ENCODE measurements at regions not wholly inside any gene's neighbourhood (a gene's known extent, or its start where the extent isn't known, plus 50 kb on each side); places are given as distances from the start of the nearest gene placed in this dataset.

DNA sequence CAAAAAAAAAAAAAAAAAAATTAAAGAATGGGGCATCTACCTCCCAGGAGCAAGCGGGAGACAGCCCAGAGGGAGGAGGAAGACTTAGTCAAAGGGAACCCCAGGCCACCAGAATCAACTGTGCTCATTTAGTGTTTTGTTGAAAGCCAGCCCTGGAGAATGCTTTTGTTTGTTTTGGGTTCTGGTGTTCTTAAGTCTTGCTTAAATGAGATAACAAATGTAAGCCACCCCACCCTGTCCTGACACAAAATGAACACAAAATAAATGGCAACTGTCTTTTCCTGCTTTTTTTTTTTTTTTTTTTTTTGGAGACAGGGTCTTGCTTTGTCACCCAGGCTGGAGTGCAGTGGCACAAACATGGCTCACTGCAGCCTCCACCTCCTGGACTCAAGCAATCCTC, 165.0 kb upstream of the JARID2 start:
- Histone ChIP-seq H3K4me3 (ENCODE audit: low read depth in 2 of 2, low read length in 1 of 2) (no peak overlapping the region), H3F3A (replicated peaks; ENCODE audit: insufficient read depth) (no peaks in the 10 kb centered on the region), H4K20me1 (ENCODE audit: insufficient read depth) (no peaks in the 10 kb centered on the region), H2AFZ (ENCODE audit: low read depth) (no peak overlapping the region), H3K36me3 (replicated peaks in 1 of 2; ENCODE audit: control insufficient read depth in 1 of 2, insufficient read depth in 2 of 2, low read length in 1 of 2) (no peaks in the 10 kb centered on the region), H3K4me1 (ENCODE audit: control insufficient read depth in 1 of 2, insufficient read depth in 2 of 2, low read depth in 1 of 2, low read length in 1 of 2) (no peaks in the 10 kb centered on the region), H3K4me2 (no peak overlapping the region), H3K9me2 (no peaks in the 10 kb centered on the region), H3K27ac (ENCODE audit: low read depth in 2 of 2, low read length in 1 of 2) (no peak overlapping the region), H3K27me3 (ENCODE audit: insufficient read depth) (no peaks in the 10 kb centered on the region), H3K79me2 (ENCODE audit: insufficient read depth) (no peaks in the 10 kb centered on the region), H3K9me3 (no peaks in the 10 kb centered on the region), H3K9ac (no peak overlapping the region)
- TF ChIP-seq RCOR1 (IDR thresholded peaks at IDR 0.05; ENCODE audit: low read length) (no peak), RXRA (IDR thresholded peaks at IDR 0.05; ENCODE audit: borderline replicate concordance, low read depth) (no peak), YY1 (IDR thresholded peaks at IDR 0.05; ENCODE audit: low read depth) (no peak), GABPA (IDR thresholded peaks at IDR 0.05; ENCODE audit: low read depth) (no peak), FOXJ3 (CRISPR knock-in tag; IDR thresholded peaks at IDR 0.05) (no peak), NFIC (IDR thresholded peaks at IDR 0.05; ENCODE audit: borderline replicate concordance) (no peak), TEAD4 (IDR thresholded peaks at IDR 0.05; ENCODE audit: borderline replicate concordance, insufficient read depth) (no peak), RAD21 (IDR thresholded peaks at IDR 0.05; ENCODE audit: low read length) (no peak), EZH2phosphoT487 (IDR thresholded peaks at IDR 0.05; ENCODE audit: borderline replicate concordance, low read depth) (no peak), CHD2 (IDR thresholded peaks at IDR 0.05; ENCODE audit: low read length, partially characterized antibody) (no peak), FOSL2 (IDR thresholded peaks at IDR 0.05; ENCODE audit: borderline replicate concordance, low read depth) (no peak), POLR2AphosphoS5 (IDR thresholded peaks at IDR 0.05; ENCODE audit: low read depth, low read length) (no peak), MEF2A (IDR thresholded peaks at IDR 0.05; ENCODE audit: borderline replicate concordance, low read depth) (no peak), TCF12 (IDR thresholded peaks at IDR 0.05) (no peak), FOXM1 (IDR thresholded peaks at IDR 0.05; ENCODE audit: low read depth) (no peak), IRF3 (IDR thresholded peaks at IDR 0.05; ENCODE audit: low read depth, low read length) (no peak)
- TF ChIP-seq, protein P1, sequence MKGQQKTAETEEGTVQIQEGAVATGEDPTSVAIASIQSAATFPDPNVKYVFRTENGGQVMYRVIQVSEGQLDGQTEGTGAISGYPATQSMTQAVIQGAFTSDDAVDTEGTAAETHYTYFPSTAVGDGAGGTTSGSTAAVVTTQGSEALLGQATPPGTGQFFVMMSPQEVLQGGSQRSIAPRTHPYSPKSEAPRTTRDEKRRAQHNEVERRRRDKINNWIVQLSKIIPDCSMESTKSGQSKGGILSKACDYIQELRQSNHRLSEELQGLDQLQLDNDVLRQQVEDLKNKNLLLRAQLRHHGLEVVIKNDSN (IDR thresholded peaks at IDR 0.05; ENCODE audit: borderline replicate concordance, low read depth): no peak
- TF ChIP-seq, protein P2, sequence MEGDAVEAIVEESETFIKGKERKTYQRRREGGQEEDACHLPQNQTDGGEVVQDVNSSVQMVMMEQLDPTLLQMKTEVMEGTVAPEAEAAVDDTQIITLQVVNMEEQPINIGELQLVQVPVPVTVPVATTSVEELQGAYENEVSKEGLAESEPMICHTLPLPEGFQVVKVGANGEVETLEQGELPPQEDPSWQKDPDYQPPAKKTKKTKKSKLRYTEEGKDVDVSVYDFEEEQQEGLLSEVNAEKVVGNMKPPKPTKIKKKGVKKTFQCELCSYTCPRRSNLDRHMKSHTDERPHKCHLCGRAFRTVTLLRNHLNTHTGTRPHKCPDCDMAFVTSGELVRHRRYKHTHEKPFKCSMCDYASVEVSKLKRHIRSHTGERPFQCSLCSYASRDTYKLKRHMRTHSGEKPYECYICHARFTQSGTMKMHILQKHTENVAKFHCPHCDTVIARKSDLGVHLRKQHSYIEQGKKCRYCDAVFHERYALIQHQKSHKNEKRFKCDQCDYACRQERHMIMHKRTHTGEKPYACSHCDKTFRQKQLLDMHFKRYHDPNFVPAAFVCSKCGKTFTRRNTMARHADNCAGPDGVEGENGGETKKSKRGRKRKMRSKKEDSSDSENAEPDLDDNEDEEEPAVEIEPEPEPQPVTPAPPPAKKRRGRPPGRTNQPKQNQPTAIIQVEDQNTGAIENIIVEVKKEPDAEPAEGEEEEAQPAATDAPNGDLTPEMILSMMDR (IDR thresholded peaks at IDR 0.05): no peak
- no peak for DNase-seq
- ChIA-PET POLR2A (no interaction called here), CTCF (no interaction called here)
- 80% methylated on average over 1 of the region's 1 CpG for WGBS (ENCODE audit: low lambda C conversion rate)

Measured in SK-N-SH (cell line).